Neural crest cell (in vitro differentiated cells): ENCODE measurements at regions not wholly inside any gene's neighbourhood (a gene's known extent, or its start where the extent isn't known, plus 50 kb on each side); places are given as distances from the start of the nearest gene placed in this dataset.

Experiments
- DNase-seq: peaks from one replicate; pipeline ENCODE4 v3.0.0; 2021; ENCODE audit warnings: low read depth, mixed read lengths, low spot score
- H3K27ac Mint-ChIP-seq: one replicate; pipeline ENCODE4 v1.8.0; 2021; ENCODE audit warnings: mild to moderate bottlenecking, mixed read lengths; ENCODE audit not compliant: unreplicated experiment
- H3K27me3 Mint-ChIP-seq: 2 replicates; pipeline ENCODE4 v1.8.0; 2021; ENCODE audit warnings: low read depth, mild to moderate bottlenecking, mixed read lengths
- H3K36me3 Mint-ChIP-seq: 2 replicates; pipeline ENCODE4 v1.8.0; 2021; ENCODE audit warnings: low read depth, mild to moderate bottlenecking, mixed read lengths
- H3K4me1 Mint-ChIP-seq: 2 replicates; pipeline ENCODE4 v1.8.0; 2021; ENCODE audit warnings: mixed read lengths
- H3K4me3 Mint-ChIP-seq: one replicate; pipeline ENCODE4 v1.8.0; 2021; ENCODE audit warnings: mild to moderate bottlenecking, mixed read lengths
- H3K9me3 Mint-ChIP-seq: 2 replicates; pipeline ENCODE4 v1.8.0; 2021; ENCODE audit warnings: mixed read lengths
- TF ChIP-seq, protein P1 (sequence below): fragments of 200-600 bp; sonication (generic); conservative IDR thresholded peaks from 2 replicates; pipeline ENCODE4 v1.5.0; 2021; ENCODE audit warnings: antibody characterized with exemption, mild to moderate bottlenecking

GRCh38 chr2:216947055-216947454 is 87.2 kb upstream of the TNP1 start:
- Mint-ChIP-seq H3K4me1 (peaks cover 17% of the 10 kb centered on the region), H3K4me3 (no peak overlapping the region), H3K36me3 (peaks cover 3% of the 10 kb centered on the region), H3K9me3 (peaks cover 4% of the 10 kb centered on the region), H3K27me3 (no peaks in the 10 kb centered on the region), H3K27ac (no peak overlapping the region)
- TF ChIP-seq, protein P1, sequence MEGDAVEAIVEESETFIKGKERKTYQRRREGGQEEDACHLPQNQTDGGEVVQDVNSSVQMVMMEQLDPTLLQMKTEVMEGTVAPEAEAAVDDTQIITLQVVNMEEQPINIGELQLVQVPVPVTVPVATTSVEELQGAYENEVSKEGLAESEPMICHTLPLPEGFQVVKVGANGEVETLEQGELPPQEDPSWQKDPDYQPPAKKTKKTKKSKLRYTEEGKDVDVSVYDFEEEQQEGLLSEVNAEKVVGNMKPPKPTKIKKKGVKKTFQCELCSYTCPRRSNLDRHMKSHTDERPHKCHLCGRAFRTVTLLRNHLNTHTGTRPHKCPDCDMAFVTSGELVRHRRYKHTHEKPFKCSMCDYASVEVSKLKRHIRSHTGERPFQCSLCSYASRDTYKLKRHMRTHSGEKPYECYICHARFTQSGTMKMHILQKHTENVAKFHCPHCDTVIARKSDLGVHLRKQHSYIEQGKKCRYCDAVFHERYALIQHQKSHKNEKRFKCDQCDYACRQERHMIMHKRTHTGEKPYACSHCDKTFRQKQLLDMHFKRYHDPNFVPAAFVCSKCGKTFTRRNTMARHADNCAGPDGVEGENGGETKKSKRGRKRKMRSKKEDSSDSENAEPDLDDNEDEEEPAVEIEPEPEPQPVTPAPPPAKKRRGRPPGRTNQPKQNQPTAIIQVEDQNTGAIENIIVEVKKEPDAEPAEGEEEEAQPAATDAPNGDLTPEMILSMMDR: no peak
- DNase-seq: no peak

GRCh38 chr2:216944733-216945132 is 84.9 kb upstream of the TNP1 start:
- H3K36me3 Mint-ChIP-seq: peaks cover 5% of the 10 kb centered on the region
- H3K9me3 Mint-ChIP-seq: peaks cover 13% of the 10 kb centered on the region
- H3K4me3 Mint-ChIP-seq: no peak overlapping the region
- H3K27ac Mint-ChIP-seq: no peak overlapping the region
- H3K4me1 Mint-ChIP-seq: peaks cover 7% of the 10 kb centered on the region
- TF ChIP-seq, protein P1: no peak
- H3K27me3 Mint-ChIP-seq: no peaks in the 10 kb centered on the region
- no peak for DNase-seq

- Mint-ChIP-seq H3K9me3 (peaks cover 17% of the 10 kb centered on the region), H3K27ac (no peak overlapping the region), H3K4me1 (no peaks in the 10 kb centered on the region), H3K36me3 (peaks cover 7% of the 10 kb centered on the region), H3K27me3 (no peaks in the 10 kb centered on the region), H3K4me3 (no peak overlapping the region)
- DNase-seq: no peak
- TF ChIP-seq, protein P1: no peak
Observed at GRCh38 chr2:216943109-216943508, 83.2 kb upstream of the TNP1 start.

GRCh38 chr2:216942465-216942864 is 82.6 kb upstream of the TNP1 start:
- no peak for DNase-seq
- Mint-ChIP-seq H3K27me3 (no peaks in the 10 kb centered on the region), H3K36me3 (peaks cover 7% of the 10 kb centered on the region), H3K27ac (no peak overlapping the region), H3K4me3 (no peak overlapping the region), H3K4me1 (no peaks in the 10 kb centered on the region), H3K9me3 (peaks cover 17% of the 10 kb centered on the region)
- TF ChIP-seq, protein P1: no peak

DNA sequence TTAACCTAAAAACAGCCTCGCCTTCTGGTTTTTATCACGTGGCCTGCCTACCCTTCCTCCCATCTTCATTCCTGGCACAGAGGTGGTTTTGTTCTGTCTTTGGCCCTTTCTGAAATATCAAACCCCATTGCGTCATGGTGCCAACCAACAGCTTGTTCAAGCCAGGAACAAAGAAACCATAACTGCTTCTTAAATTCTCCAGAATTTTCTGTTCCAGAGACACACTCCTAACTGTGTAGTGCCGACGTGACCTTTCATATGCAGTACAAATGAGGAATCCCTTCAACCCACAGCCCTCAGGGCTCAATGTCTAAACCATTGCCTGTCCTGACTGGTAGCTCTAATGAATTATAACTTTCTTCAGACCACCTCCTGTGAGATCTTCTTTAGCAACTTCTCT is 82.2 kb upstream of the TNP1 start:
- no peak for DNase-seq
- Mint-ChIP-seq H3K4me3 (no peak overlapping the region), H3K36me3 (peaks cover 7% of the 10 kb centered on the region), H3K27ac (no peak overlapping the region), H3K27me3 (no peaks in the 10 kb centered on the region), H3K4me1 (no peaks in the 10 kb centered on the region), H3K9me3 (peaks cover 17% of the 10 kb centered on the region)
- TF ChIP-seq, protein P1: no peak

GRCh38 chr2:216936954-216937357 is 77.1 kb upstream of the TNP1 start:
- H3K4me1 Mint-ChIP-seq: peaks cover 8% of the 10 kb centered on the region
- H3K27me3 Mint-ChIP-seq: no peaks in the 10 kb centered on the region
- DNase-seq: no peak
- H3K9me3 Mint-ChIP-seq: peaks cover 13% of the 10 kb centered on the region
- H3K36me3 Mint-ChIP-seq: peaks cover 6% of the 10 kb centered on the region
- H3K4me3 Mint-ChIP-seq: no peak overlapping the region
- TF ChIP-seq, protein P1: no peak
- H3K27ac Mint-ChIP-seq: no peak overlapping the region
